Common myeloid progenitor, CD34-positive (primary cell): ENCODE measurements at regions not wholly inside any gene's neighbourhood (a gene's known extent, or its start where the extent isn't known, plus 50 kb on each side); places are given as distances from the start of the nearest gene placed in this dataset.

ENCODE experiments used
- CTCF ChIA-PET: fragments of 350-600 bp; sonication (Branson Sonifier 250); formaldehyde crosslinking; loops from one replicate; lab custom pipeline; 2021; ENCODE audit warnings: antibody characterized with exemption; lab: Charles Lee
- POLR2A ChIA-PET: fragments of 350-600 bp; sonication (Branson Sonifier 250); formaldehyde crosslinking; loops from one replicate; lab custom pipeline; 2021; ENCODE audit warnings: antibody characterized with exemption; lab: Charles Lee
- DNase-seq, 3 donors: peaks; one replicate each; pipeline versions ENCODE4 v3.0.0 to v3.0.0-alpha.2; 2013
- H3K27ac ChIP-seq, 2 experiments: 1 replicate in 1 of 2; 2 replicates in 1 of 2; pipeline ENCODE4 v1.7.0; 2013; ENCODE audit warnings: inconsistent platforms in 2 of 2, low read length in 2 of 2, mild to moderate bottlenecking in 2 of 2, low read depth in 1 of 2, moderate library complexity in 1 of 2; ENCODE audit not compliant: severe bottlenecking in 2 of 2, insufficient read depth in 1 of 2, poor library complexity in 1 of 2
- H3K27me3 ChIP-seq, 5 experiments: replicated peaks in 2 of 5; 1 replicate in 3 of 5; 2 replicates in 2 of 5; pipeline versions ENCODE4 v1.6.1 to v1.7.0; 2013; ENCODE audit warnings: low read length in 4 of 5, mild to moderate bottlenecking in 2 of 5, moderate library complexity in 2 of 5, inconsistent platforms in 1 of 5; ENCODE audit not compliant: insufficient read depth in 5 of 5, control insufficient read depth in 4 of 5
- H3K36me3 ChIP-seq, 4 experiments: 1 replicate in 2 of 4; 2 replicates in 2 of 4; pipeline versions ENCODE4 v1.6.1 to v1.7.0; 2013; ENCODE audit warnings: low read length in 3 of 4, control low read depth in 1 of 4, mild to moderate bottlenecking in 1 of 4; ENCODE audit not compliant: control insufficient read depth in 4 of 4, insufficient read depth in 4 of 4
- H3K4me1 ChIP-seq, 4 experiments: 1 replicate in 3 of 4; 2 replicates in 1 of 4; pipeline versions ENCODE4 v1.6.1 to v1.7.1; 2013; ENCODE audit warnings: low read length in 3 of 4, mild to moderate bottlenecking in 3 of 4, control low read depth in 1 of 4, inconsistent platforms in 1 of 4, moderate library complexity in 1 of 4; ENCODE audit not compliant: control insufficient read depth in 4 of 4, insufficient read depth in 4 of 4; ENCODE audit errors: control extremely low read depth in 1 of 4
- H3K4me3 ChIP-seq, 7 experiments: 1 replicate in 4 of 7; 2 replicates in 3 of 7; pipeline versions ENCODE4 v1.5.1 to v1.7.0; 2013; ENCODE audit warnings: mild to moderate bottlenecking in 7 of 7, low read length in 6 of 7, moderate library complexity in 6 of 7, inconsistent platforms in 2 of 7, low read depth in 2 of 7, control low read depth in 1 of 7; ENCODE audit not compliant: insufficient read depth in 4 of 7, control insufficient read depth in 1 of 7; ENCODE audit errors: extremely low read depth in 1 of 7
- H3K9me3 ChIP-seq, 5 experiments: 1 replicate in 4 of 5; 2 replicates in 1 of 5; pipeline versions ENCODE4 v1.6.1 to v1.7.1; 2013; ENCODE audit warnings: low read length in 4 of 5, mild to moderate bottlenecking in 2 of 5, inconsistent platforms in 1 of 5, low read depth in 1 of 5, moderate library complexity in 1 of 5; ENCODE audit not compliant: control insufficient read depth in 4 of 5, insufficient read depth in 2 of 5; ENCODE audit errors: control extremely low read depth in 1 of 5
- WGBS: methylation state at CpG from one replicate; pipeline ENCODE4 v1.1.5; 2013; ENCODE audit not compliant: insufficient coverage; 5-methylcytosine and 5-hydroxymethylcytosine counted together

DNA sequence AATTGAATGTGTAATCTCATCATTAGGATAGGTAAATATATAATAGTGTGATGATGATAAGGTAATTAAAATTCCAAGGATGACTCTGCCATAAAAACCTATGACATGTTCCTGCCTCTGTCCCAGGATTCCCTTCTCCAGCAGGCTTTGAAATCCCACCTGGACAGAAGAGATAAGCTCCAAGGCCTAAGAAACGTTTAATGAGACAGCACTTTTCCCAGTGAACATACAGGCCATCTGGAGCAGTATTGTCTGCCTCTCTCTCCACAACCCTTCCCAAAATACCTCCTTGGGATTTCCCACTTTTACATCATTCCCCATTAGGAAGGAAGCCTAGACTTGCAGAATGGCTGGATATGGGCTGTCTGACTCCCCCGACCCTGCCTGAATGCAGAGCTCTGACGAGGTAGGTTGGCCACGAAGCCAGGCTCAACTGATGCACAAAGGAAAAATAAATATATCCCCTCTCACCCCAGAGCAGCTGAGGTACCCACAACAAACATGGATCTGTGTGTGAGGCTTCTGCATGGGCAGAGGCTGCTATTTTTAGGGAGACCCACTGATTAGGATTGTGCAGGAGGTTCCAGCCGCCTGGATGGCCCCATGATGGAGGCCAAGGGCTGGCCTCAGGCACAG lies 71.0 kb downstream of the TMPRSS5 start:
- H3K36me3 ChIP-seq = no peaks in the 10 kb centered on the region
- H3K4me1 ChIP-seq = no peaks in the 10 kb centered on the region
- no peak overlapping the region for H3K27ac ChIP-seq
- ChIA-PET CTCF (no interaction called here), POLR2A (no interaction called here)
- 64% methylated on average over 2 of the region's 5 CpGs for WGBS
- no peak for DNase-seq
- H3K4me3 ChIP-seq = no peak overlapping the region
- peaks cover 0 to 3% (median 0%) of the 10 kb centered on the region in 5 experiments for H3K27me3 ChIP-seq
- H3K9me3 ChIP-seq = peaks cover 0 to 9% (median 0%) of the 10 kb centered on the region in 5 experiments

GRCh38 chr11:113632981-113633380 lies 73.1 kb downstream of the TMPRSS5 start:
- Histone ChIP-seq H3K4me1 (no peaks in the 10 kb centered on the region), H3K4me3 (no peak overlapping the region), H3K9me3 (peaks cover 0 to 9% (median 0%) of the 10 kb centered on the region in 5 experiments), H3K27ac (no peak overlapping the region), H3K36me3 (no peaks in the 10 kb centered on the region), H3K27me3 (peaks cover 0 to 5% (median 2%) of the 10 kb centered on the region in 5 experiments)
- 63% methylated on average over 2 of the region's 2 CpGs for WGBS
- CTCF ChIA-PET = no interaction called here
- POLR2A ChIA-PET = no interaction called here
- no peak for DNase-seq

DNA sequence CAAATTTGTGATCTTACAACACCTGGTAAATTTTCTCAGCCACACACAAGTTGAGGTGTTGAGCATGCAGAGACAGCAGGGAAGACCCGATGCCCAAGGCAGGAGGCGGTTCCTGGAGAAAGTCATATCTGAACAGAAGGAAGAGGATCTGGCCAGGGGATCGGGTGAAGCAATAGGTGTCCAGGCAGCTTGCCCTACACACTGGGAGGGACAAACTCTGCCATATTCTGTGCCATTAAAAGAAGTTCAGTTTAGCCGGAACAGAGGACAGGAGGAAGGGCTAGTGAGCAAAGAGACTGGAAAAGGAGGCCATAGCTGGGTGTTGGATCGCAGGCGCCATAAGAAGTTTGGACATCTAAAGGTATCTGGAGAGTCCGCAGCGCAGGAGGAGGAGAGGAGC lies 76.5 kb downstream of the TMPRSS5 start:
- H3K36me3 ChIP-seq = no peaks in the 10 kb centered on the region
- WGBS = 95% methylated on average over 8 of the region's 8 CpGs
- ChIA-PET POLR2A (no interaction called here), CTCF (no interaction called here)
- H3K4me3 ChIP-seq = no peak overlapping the region
- no peaks in the 10 kb centered on the region for H3K4me1 ChIP-seq
- H3K27me3 ChIP-seq = peaks cover 0 to 5% (median 2%) of the 10 kb centered on the region in 5 experiments
- no peak for DNase-seq
- H3K27ac ChIP-seq = no peak overlapping the region
- no peaks in the 10 kb centered on the region for H3K9me3 ChIP-seq

DNA sequence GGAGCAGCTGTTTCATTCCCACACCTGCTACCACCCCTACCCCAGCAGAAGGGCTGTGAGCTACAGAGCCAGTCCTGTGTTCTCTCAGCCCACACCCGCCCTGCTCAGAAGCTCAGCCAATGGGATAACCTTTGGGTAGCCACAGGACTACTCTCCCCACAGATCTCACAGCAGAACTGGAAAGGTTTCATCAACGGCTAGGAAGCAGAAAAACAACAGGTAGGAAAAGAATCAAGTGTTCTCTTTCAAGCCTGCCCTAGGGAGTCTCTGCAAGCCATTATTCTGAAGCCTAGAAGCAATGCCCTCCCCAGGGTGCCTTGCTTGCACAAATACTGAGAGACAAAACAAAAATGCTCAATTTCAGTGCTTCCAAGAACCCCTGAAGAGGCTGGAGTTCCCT lies 77.2 kb downstream of the TMPRSS5 start:
- Histone ChIP-seq H3K9me3 (no peaks in the 10 kb centered on the region), H3K4me1 (no peaks in the 10 kb centered on the region), H3K4me3 (no peak overlapping the region), H3K36me3 (no peaks in the 10 kb centered on the region), H3K27me3 (peaks cover 0 to 5% (median 0%) of the 10 kb centered on the region in 5 experiments), H3K27ac (no peak overlapping the region)
- ChIA-PET POLR2A (interaction anchor here (0.6 kb wide), 1 partner anchor 290 kb away, joined by 3 read pairs; no protein-coding TSS in a partner anchor), CTCF (no interaction called here)
- DNase-seq = no peak
- WGBS = 69% methylated on average over 2 of the region's 2 CpGs

GRCh38 chr11:113627946-113628345 lies 78.2 kb downstream of the TMPRSS5 start:
- WGBS = 100% methylated on average over 1 of the region's 3 CpGs
- no peaks in the 10 kb centered on the region for H3K9me3 ChIP-seq
- H3K27ac ChIP-seq = no peak overlapping the region
- no peak for DNase-seq
- H3K27me3 ChIP-seq = peaks cover 0 to 5% (median 0%) of the 10 kb centered on the region in 5 experiments
- no peaks in the 10 kb centered on the region for H3K4me1 ChIP-seq
- ChIA-PET CTCF (no interaction called here), POLR2A (no interaction called here)
- no peaks in the 10 kb centered on the region for H3K36me3 ChIP-seq
- H3K4me3 ChIP-seq = no peak overlapping the region

- no peak for DNase-seq
- WGBS = 100% methylated on average over 2 of the region's 2 CpGs
- H3K27me3 ChIP-seq = peaks cover 0 to 5% (median 0%) of the 10 kb centered on the region in 5 experiments
- no peak overlapping the region for H3K27ac ChIP-seq
- H3K4me1 ChIP-seq = no peaks in the 10 kb centered on the region
- H3K9me3 ChIP-seq = no peaks in the 10 kb centered on the region
- H3K36me3 ChIP-seq = no peaks in the 10 kb centered on the region
- no peak overlapping the region for H3K4me3 ChIP-seq
- ChIA-PET POLR2A (no interaction called here), CTCF (no interaction called here)
These were observed 78.8 kb downstream of the TMPRSS5 start for GRCh38 chr11:113627297-113627696.

DNA sequence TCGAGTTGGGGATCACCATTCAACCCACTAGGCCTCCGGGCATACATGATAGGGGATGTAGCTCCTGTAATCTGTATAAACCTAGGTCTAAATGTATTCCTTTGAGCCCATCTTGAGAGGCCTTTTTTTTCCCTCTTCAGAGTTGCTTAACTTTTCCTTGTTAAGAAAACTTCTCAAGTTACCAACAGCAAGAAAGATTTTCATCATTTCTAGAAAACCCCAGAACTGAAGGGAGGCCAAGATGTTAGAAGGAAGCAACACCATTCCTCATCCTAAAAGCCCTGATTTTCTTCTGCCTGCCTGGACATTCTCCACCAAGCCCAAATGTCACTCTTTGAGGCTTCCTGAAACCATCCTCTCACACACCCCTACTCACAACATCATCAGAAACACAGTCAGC lies 79.4 kb downstream of the TMPRSS5 start:
- H3K27me3 ChIP-seq = peaks cover 0 to 5% (median 0%) of the 10 kb centered on the region in 5 experiments
- no peaks in the 10 kb centered on the region for H3K36me3 ChIP-seq
- POLR2A ChIA-PET = no interaction called here
- H3K27ac ChIP-seq = no peak overlapping the region
- H3K4me1 ChIP-seq = no peaks in the 10 kb centered on the region
- CTCF ChIA-PET = no interaction called here
- no CpG with 5 or more reads among the region's 2 CpGs for WGBS
- DNase-seq = no peak
- H3K4me3 ChIP-seq = no peak overlapping the region
- H3K9me3 ChIP-seq = no peaks in the 10 kb centered on the region
